IMR-90 (cell line): ENCODE measurements at regions not wholly inside any gene's neighbourhood (a gene's known extent, or its start where the extent isn't known, plus 50 kb on each side); places are given as distances from the start of the nearest gene placed in this dataset.

Source experiments
- ATAC-seq: fragments of 200-7000 bp; cut with Tn5 transposase; 2 replicates; pipeline ENCODE4 v1.9.1; 2020; ENCODE audit warnings: low read depth, mild to moderate bottlenecking, moderate library complexity
- BruUV-seq: library from RNA; stranded (reverse); fragments of 400-500 nt; replicated peaks from 2 replicates; lab custom pipeline; 2021; lab: Mats Ljungman, UMichigan
- CTCF ChIA-PET: fragments of 300-600 bp; formaldehyde crosslinking; extraction: SDS; loops from one replicate; lab custom pipeline; 2021; ENCODE audit warnings: antibody characterized with exemption; lab: Yijun Ruan, JAX
- POLR2A ChIA-PET: fragments of 300-600 bp; sonication (Branson Sonifier 250); formaldehyde crosslinking; loops from one replicate; lab custom pipeline; 2022; ENCODE audit warnings: antibody characterized with exemption; ENCODE audit not compliant: unreplicated experiment; lab: Charles Lee
- DNase-seq: peaks from one replicate; pipeline ENCODE4 v3.0.0; 2013
- H2AFZ ChIP-seq: replicated peaks from 2 replicates; pipeline ENCODE3; 2013; ENCODE audit warnings: low read length, mild to moderate bottlenecking; ENCODE audit not compliant: poor library complexity
- H2AK5ac ChIP-seq: 2 replicates; pipeline ENCODE4 v1.6.1; 2013; ENCODE audit warnings: low read depth, low read length, inconsistent platforms
- H2AK9ac ChIP-seq: replicated peaks from 2 replicates; pipeline ENCODE3; 2013; ENCODE audit warnings: mild to moderate bottlenecking, low read depth, low read length, moderate library complexity; ENCODE audit not compliant: poor library complexity
- H2BK120ac ChIP-seq: 2 replicates; pipeline ENCODE4 v1.6.1; 2013; ENCODE audit warnings: low read depth, low read length, inconsistent platforms
- H2BK15ac ChIP-seq: 3 replicates; pipeline ENCODE4 v1.6.1; 2013; ENCODE audit warnings: low read depth, low read length, inconsistent platforms
- H2BK20ac ChIP-seq: 2 replicates; pipeline ENCODE4 v1.6.1; 2013; ENCODE audit warnings: low read depth, mild to moderate bottlenecking, inconsistent platforms, low read length, moderate library complexity
- H2BK5ac ChIP-seq: 2 replicates; pipeline ENCODE4 v1.6.1; 2013; ENCODE audit warnings: mild to moderate bottlenecking, low read depth, low read length, inconsistent platforms; ENCODE audit not compliant: poor library complexity, severe bottlenecking
- H3K14ac ChIP-seq: replicated peaks from 2 replicates; pipeline ENCODE4 v1.6.1; 2013; ENCODE audit warnings: low read depth, low read length, inconsistent platforms
- H3K18ac ChIP-seq: 2 replicates; pipeline ENCODE4 v1.6.1; 2013; ENCODE audit warnings: low read depth, low read length, control low read depth
- H3K23ac ChIP-seq: 2 replicates; pipeline ENCODE4 v1.6.1; 2013; ENCODE audit warnings: low read depth, low read length, inconsistent platforms
- H3K27ac ChIP-seq: 2 replicates; pipeline ENCODE4 v1.5.1; 2013; ENCODE audit warnings: mild to moderate bottlenecking, control low read depth, low read length; ENCODE audit not compliant: insufficient read depth
- H3K27me3 ChIP-seq: 2 replicates; pipeline ENCODE4 v1.6.1; 2013; ENCODE audit warnings: low read length; ENCODE audit not compliant: control insufficient read depth, insufficient read depth
- H3K36me3 ChIP-seq: 2 replicates; pipeline ENCODE4 v1.6.1; 2013; ENCODE audit warnings: low read length, mixed read lengths; ENCODE audit not compliant: control insufficient read depth, insufficient read depth
- H3K4ac ChIP-seq: 2 replicates; pipeline ENCODE4 v1.6.1; 2013; ENCODE audit warnings: low read depth, low read length, inconsistent platforms
- H3K4me1 ChIP-seq: 2 replicates; pipeline ENCODE4 v1.6.1; 2013; ENCODE audit warnings: low read length, mixed read lengths; ENCODE audit not compliant: control insufficient read depth, insufficient read depth
- H3K4me2 ChIP-seq: 2 replicates; pipeline ENCODE4 v1.6.1; 2013; ENCODE audit warnings: low read depth, mild to moderate bottlenecking, control low read depth, low read length, moderate library complexity
- H3K4me3 ChIP-seq: 2 replicates; pipeline ENCODE4 v1.5.1; 2013; ENCODE audit warnings: low read depth, mild to moderate bottlenecking, control low read depth, low read length, moderate library complexity; ENCODE audit not compliant: insufficient read depth
- H3K56ac ChIP-seq: 2 replicates; pipeline ENCODE4 v1.6.1; 2013; ENCODE audit warnings: low read length, inconsistent platforms; ENCODE audit not compliant: insufficient read depth; ENCODE audit errors: extremely low read depth
- H3K79me1 ChIP-seq, 2 experiments: 2 replicates each; pipeline ENCODE4 v1.6.1; 2013; ENCODE audit warnings: low read length in 2 of 2, inconsistent platforms in 1 of 2, low read depth in 1 of 2
- H3K9ac ChIP-seq: 2 replicates; pipeline ENCODE4 v1.6.1; 2013; ENCODE audit warnings: low read depth, low read length, control low read depth
- H3K9me1 ChIP-seq: 2 replicates; pipeline ENCODE4 v1.6.1; 2013; ENCODE audit warnings: low read length, inconsistent platforms; ENCODE audit not compliant: insufficient read depth
- H3K9me3 ChIP-seq: 2 replicates; pipeline ENCODE4 v1.6.1; 2013; ENCODE audit warnings: low read length; ENCODE audit not compliant: control insufficient read depth, insufficient read depth
- H4K20me1 ChIP-seq: 2 replicates; pipeline ENCODE4 v1.6.1; 2013; ENCODE audit warnings: low read length, inconsistent platforms; ENCODE audit not compliant: insufficient read depth
- H4K5ac ChIP-seq: 2 replicates; pipeline ENCODE4 v1.6.1; 2013; ENCODE audit warnings: mild to moderate bottlenecking, low read depth, low read length, control low read depth
- H4K8ac ChIP-seq, 2 experiments: 2 replicates each; pipeline ENCODE4 v1.6.1; 2013; ENCODE audit warnings: low read depth in 2 of 2, low read length in 2 of 2, control low read depth in 1 of 2, inconsistent platforms in 1 of 2
- H4K91ac ChIP-seq: 2 replicates; pipeline ENCODE4 v1.6.1; 2013; ENCODE audit warnings: low read depth, low read length, inconsistent platforms; ENCODE audit not compliant: insufficient read depth
- WGBS, 2 experiments: methylation state at CpG; one replicate each; pipeline versions ENCODE4 v1.1.5 to v1.1.7; 2013; ENCODE audit warnings: missing lambda C conversion rate in 2 of 2; ENCODE audit not compliant: insufficient read length in 1 of 2; ENCODE audit errors: extremely low coverage in 2 of 2; 5-methylcytosine and 5-hydroxymethylcytosine counted together
- dilution Hi-C: fragments of 300-500 bp; cut with HindIII; formaldehyde crosslinking; loops from one replicate; pipeline ENCODE4 v1.14.3; 2018; ENCODE audit warnings: low sequenced_read_pairs; ENCODE audit not compliant: unreplicated experiment
- in situ Hi-C: fragments of 300-500 bp; cut with MboI; formaldehyde crosslinking; loops from 3 replicates; pipeline ENCODE4 v1.14.3; 2019; ENCODE audit warnings: low sequenced_read_pairs, inconsistent platforms, mixed read lengths
- intact Hi-C: fragments of 100-400 bp; cut with micrococcal nuclease; formaldehyde crosslinking; loops from 2 replicates; pipeline ENCODE4 v1.10.0; 2022
- TF ChIP-seq, protein P1 (sequence below): fragments of 150-350 bp; IDR thresholded peaks from 2 replicates; pipeline ENCODE4 v1.6.1; 2017; ENCODE audit warnings: mild to moderate bottlenecking, antibody characterized with exemption, low read length, low read depth

DNA sequence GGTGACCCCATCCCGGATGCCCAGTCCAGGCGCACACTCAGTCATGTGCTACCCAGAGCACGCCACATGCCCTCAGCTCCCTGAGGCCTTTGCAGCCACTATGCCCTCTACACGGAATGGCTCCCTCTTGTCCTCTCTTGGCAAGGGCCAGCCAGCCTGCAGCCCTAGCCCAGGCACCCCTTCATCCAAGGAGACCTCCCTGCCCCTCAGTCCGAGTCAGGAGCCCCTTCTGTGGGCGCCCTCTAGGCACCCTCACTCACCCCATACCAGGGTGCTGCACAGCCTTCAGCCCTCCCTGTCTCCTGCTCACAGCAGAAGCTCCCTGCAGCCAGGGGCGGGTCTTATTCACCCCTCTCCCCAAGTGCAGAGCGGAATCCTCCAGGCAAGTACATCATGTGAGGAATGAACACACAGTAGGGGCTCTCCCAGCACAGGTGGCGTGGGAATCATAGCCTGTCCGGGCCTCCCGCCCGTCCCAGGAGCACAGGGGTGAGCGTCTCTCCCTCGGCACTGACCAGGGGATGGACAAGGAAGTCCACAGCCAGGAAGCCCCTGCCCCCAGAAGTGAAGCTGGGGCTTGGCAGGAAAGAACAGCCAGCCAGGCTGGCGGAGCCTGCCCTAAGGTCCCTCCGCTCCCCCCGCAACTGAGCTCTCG is 186.9 kb downstream of the RBFOX3 start:
- WGBS, 2 experiments = 68% methylated on average over 7 of the region's 18 CpGs; no CpG with 5 or more reads in 1 of the 2 experiments
- Histone ChIP-seq H4K91ac (no peak overlapping the region), H4K20me1 (no peaks in the 10 kb centered on the region), H4K8ac (no peak overlapping the region), H3K4me2 (no peak overlapping the region), H3K27ac (no peak overlapping the region), H4K5ac (no peak overlapping the region), H3K27me3 (no peaks in the 10 kb centered on the region; the same call in 1 of the 2 replicates), H3K4ac (no peak overlapping the region), H3K23ac (no peak overlapping the region), H3K9ac (no peak overlapping the region), H2AFZ (no peak overlapping the region), H2BK5ac (no peak overlapping the region), H2BK120ac (no peak overlapping the region), H2AK5ac (no peak overlapping the region), H3K4me1 (no peaks in the 10 kb centered on the region), H3K18ac (no peak overlapping the region), H2BK20ac (no peak overlapping the region), H3K56ac (no peak overlapping the region), H2AK9ac (no peak overlapping the region), H3K9me3 (no peaks in the 10 kb centered on the region), H3K9me1 (no peaks in the 10 kb centered on the region), H3K36me3 (no peaks in the 10 kb centered on the region), H3K14ac (no peak overlapping the region), H3K4me3 (no peak overlapping the region), H3K79me1 (no peaks in the 10 kb centered on the region), H2BK15ac (no peak overlapping the region)
- CTCF ChIA-PET = no interaction called here
- no TSS peak for BruUV-seq
- ATAC-seq (no peak), DNase-seq (no peak)
- dilution Hi-C loops = no loop called here
- in situ Hi-C loops = no loop called here
- POLR2A ChIA-PET = no interaction called here
- TF ChIP-seq, protein P1, sequence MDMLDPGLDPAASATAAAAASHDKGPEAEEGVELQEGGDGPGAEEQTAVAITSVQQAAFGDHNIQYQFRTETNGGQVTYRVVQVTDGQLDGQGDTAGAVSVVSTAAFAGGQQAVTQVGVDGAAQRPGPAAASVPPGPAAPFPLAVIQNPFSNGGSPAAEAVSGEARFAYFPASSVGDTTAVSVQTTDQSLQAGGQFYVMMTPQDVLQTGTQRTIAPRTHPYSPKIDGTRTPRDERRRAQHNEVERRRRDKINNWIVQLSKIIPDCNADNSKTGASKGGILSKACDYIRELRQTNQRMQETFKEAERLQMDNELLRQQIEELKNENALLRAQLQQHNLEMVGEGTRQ = no peak
- intact Hi-C loops = no loop called here
